Activated effector memory CD4-positive, alpha-beta T cell treated with anti-CD3 and anti-CD28 coated beads, Interleukin-2, amount 50 U/mL, for 16 hours (primary cell): ENCODE measurements at regions not wholly inside any gene's neighbourhood (a gene's known extent, or its start where the extent isn't known, plus 50 kb on each side); places are given as distances from the start of the nearest gene placed in this dataset.
"Not testable (repeated sequence)": the region's sequence is repeated elsewhere in the genome, so short reads cannot be mapped to it uniquely, and the experiment has no call there.

ENCODE experiments used
- DNase-seq: peaks from one replicate; pipeline ENCODE4 v3.0.0-alpha.2; 2020

GRCh38 chr7:149599636-149600206 is 102.1 kb upstream of the ZNF746 start:
- no peak for DNase-seq

DNA sequence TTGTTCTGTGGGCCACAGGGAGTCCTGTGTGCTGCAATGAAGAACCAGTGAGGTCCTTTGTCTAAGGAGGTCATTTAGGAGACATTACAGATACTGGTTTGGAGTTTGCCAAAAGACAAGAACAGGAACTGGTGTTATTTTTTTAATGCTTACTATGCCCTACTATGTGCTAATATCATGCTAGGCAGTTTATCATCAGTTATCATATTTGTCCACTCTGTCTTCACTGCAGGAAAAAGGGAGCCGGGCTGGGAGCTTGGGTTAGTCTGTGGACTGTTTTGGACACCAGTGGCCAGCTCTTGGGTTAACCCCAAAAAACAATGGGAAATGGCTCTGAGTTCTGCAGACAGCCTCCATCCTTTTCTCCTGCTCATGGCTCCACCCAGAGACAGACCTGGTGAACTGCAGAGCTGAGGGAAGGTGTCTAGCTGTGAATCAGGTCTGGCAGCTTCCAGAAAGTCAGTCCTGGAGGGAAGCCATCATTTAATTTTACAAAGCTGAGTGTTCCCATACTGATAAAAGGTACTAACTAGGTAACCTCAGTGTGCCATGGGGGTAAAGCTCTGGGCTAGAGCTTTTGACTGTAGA is 101.2 kb upstream of the ZNF746 start:
- no peak for DNase-seq

DNA sequence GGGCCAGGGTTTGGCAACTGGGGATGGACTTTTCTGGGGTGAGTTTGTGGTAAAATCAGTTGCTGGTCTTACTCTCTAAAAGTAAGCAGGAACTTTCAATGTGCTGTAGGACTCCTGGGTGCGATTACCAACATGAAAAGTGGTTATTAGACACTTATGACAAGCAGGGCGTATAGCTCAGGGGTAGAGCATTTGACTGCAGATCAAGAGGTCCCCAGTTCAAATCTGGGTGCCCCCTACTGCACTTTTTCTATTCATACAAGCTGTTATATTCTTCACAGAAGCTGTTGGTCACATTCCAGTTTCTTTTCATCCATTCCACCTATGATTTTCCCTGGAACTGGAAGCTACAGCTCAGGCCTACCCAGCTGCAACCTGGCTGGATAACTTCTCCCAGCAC is 100.2 kb upstream of the ZNF746 start:
- DNase-seq = not testable (repeated sequence)

- no peak for DNase-seq
Measured at GRCh38 chr7:149595541-149595940, 97.9 kb upstream of the ZNF746 start.

DNA sequence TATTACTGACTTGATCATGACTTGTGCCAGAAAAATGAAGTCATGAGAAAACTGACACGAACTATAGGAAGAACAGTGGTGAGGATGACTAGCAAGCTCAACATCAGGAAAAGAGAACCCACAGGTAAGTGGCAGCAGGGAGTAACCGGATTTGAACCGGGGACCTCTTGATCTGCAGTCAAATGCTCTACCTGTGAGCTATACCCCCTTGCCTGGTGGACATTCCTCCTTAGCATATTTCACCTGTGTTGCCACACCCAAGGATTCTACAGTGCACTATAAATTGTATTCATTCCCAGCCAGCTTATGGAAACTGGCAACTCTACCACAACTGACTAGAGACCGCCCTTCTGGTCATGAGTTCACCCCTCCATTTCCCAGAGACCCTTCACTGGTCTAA is 97.5 kb upstream of the ZNF746 start:
- DNase-seq = no peak

DNA sequence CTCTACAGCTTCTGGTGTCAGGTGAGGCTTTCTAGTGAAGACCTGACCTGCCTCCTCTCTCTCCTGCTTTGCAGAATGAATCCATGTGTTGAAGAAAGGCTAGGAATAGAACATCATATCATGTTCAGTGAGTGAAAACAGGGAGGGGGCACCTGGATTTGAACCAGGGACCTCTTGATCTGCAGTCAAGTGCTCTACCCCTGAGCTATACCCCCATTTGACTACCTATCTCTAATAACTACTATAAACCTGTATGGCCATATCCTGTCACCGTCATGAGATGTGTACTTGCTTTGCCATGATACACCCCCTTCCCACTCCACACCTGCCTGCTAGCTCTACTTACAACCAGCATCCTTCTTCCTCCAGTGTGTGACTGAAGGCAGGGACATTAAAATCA is 91.3 kb upstream of the ZNF746 start:
- no peak for DNase-seq

DNA sequence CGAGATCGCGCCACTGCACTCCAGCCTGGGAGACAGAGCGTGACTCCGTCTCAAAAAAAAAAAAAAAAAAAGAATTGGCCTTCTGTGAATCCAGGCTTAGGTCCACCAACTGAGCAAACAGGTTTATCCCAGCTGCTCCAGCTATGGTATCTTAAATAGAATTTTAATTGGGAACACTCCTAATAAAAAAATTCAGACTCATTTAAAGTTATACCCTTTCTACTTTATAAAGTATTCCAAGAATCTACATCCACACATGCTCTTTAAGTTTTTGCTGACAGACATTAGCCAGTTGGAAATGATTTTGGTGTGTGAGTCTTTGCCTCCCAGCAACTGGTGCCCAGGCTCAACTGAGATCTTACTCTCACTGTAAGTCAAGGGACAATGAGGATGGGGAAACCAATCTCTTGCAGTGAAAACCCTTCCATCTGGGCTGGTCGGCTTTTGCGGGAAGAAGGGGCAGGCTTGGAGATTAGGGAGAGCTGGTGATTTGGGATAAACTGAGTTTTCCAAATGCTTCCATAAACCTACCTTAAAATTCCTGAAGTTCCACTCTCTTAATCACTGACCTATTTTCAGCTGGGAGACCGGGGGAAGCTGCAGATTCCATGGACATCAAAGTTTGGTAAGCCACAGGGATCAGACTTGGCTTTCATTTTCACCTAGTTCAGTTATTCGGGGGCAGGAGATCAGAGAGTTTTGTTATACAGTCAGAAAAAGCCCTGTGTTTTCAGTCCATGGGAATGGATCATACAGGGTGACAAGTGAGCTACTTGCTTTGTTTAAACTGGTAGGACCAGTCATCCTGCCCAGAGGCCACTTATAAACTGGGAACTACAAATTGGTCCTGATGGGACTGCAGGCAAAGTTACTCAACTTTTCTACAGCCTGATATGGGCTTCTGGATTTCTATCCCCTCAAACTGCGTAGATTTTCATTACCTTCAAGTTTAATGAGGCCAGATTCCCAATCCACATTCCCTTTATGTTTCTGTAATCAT is 89.3 kb upstream of the ZNF746 start:
- DNase-seq = no peak

- DNase-seq = no peak
Measured at GRCh38 chr7:149584530-149584929, 86.9 kb upstream of the ZNF746 start.

DNA sequence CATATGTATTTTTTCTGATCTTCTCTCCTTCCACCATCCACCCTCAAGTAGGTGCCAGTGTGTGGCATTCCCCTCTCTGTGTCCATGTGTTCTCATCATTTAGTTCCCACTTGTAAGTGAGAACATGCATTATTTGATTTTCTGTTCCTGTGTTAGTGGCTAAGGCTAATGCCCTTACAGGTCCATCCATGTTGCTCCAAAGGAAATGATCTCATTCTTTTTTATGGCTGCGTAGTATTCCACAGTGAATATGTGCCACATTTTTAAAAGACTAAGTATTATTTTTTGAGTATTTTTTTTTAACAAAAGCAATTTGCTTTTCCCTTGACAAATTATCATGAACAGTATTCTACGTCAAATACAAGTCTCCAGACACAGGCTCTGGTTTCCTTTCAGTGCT is 86.4 kb upstream of the ZNF746 start:
- DNase-seq = no peak

GRCh38 chr7:149580328-149580727 is 82.7 kb upstream of the ZNF746 start:
- DNase-seq = no peak

DNA sequence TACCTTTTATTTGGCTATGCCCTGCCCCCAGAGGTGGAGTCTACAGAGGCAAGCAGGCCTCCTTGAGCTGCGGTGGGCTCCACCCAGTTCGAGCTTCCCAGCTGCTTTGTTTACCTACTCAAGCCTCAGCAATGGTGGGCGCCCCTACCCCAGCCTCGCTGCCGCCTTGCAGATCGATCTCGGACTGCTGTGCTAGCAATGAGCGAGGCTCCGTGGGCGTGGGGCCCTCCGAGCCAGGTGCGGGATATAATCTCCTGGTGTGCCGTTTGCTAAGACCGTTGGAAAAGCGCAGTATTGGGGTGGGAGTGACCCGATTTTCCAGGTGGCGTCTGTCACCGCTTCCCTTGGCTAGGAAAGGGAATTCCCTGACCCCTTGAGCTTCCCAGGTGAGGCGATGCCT is 81.8 kb upstream of the ZNF746 start:
- not testable (repeated sequence) for DNase-seq

DNA sequence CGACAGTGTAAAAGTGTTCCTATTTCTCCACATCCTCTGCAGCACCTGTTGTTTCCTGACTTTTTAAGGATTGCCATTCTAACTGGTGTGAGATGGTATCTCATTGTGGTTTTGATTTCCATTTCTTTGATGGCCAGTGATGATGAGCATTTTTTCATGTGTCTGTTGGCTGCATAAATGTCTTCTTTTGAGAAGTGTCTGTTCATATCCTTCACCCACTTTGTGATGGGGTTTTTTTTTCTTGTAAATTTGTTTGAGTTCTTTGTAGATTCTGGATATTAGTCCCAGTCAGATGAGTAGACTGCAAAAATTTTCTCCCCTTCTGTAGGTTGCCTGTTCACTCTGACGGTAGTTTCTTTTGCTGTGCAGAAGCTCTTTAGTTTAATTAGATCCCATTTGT is 76.8 kb upstream of the ZNF746 start:
- not testable (repeated sequence) for DNase-seq

GRCh38 chr7:149573519-149573918 is 75.9 kb upstream of the ZNF746 start:
- DNase-seq = no peak

GRCh38 chr7:149572920-149573319 is 75.3 kb upstream of the ZNF746 start:
- DNase-seq = not testable (repeated sequence)

DNA sequence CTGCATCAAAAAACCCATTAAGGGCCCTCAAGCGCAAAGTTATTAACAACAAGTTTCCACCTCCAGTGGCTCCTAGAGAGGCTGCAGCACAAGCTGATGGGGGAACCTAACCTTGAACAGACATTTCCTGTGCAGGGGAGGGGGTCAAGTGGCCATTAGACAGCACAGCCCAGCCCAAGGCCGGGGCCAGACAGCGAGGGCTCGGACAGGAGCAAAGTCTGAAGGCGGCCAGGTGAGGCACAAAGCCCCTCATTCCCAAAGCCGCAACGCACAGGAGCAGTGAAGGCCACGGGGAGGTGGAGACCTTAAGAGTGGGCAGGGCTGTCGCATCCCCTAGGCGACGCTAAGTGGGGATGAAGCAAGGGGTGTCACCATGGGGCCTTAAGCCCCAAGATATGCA is 73.2 kb upstream of the ZNF746 start:
- DNase-seq = no peak

DNA sequence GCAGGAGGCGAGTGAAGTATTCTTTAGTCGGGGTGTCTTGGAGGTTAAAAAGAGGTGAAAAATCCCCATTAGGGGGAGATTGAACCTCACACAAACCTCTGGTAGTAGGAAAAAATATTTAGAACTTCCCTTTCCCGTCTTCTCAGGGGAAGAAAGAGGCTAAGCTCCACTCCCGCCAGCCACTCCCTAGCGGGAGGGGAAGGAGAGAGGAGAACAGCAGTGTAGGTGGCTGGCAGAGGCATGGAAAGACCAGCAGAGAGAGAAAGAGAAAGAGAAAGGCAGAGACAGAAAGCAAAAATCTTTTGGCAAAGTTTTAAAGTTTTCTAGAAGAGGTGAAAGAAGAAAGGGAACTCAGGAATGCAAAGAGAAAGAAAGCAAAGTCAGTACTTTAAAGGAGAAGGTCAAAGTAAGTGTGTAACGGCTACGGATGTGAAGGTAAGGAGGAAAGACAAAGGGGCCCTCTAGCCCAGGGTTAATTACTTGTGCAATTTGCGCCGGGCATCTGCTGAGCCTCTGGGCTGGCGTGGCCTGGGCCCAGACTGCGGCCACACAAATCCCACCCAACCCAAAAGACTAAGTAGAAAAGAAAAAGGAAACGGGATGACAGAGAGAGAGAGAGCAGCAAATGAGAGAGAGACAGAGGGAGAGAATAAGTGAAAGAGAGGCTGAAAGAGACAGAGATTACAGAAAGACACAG is 72.3 kb upstream of the ZNF746 start:
- DNase-seq = no peak

DNA sequence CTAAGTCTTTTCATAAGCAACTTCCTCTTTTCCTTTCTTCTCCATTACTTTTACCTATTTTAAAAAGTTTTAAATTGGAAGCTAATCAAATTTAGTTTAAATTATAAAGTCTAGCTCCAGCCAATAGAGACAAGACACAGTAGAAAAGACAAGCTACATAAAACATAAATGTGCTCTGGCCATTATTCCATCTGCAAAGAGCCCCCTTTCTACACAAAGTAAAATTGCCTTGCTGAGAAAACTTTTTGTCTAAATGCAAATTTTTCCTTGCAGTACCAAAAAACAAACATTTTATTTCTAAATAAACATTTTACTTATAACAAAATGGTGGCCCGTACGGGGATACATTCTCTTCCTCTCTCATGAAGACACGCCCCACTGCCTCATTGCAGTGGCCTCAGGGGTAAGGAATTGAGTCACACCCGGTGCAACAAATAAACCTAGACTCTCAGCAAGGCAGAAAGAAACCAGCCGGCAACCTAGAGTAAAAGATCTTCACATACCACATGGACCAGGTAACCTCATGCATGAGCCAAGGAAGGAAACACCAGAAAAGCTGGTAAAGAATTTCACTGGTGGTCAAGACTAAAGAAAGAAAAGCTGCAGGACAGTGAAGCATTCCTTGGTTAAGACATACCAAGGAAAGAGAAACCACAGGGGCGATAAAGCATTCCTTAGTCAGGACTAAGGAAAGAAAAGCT is 71.6 kb upstream of the ZNF746 start:
- no peak for DNase-seq

GRCh38 chr7:149568218-149568617 is 70.6 kb upstream of the ZNF746 start:
- no peak for DNase-seq

DNA sequence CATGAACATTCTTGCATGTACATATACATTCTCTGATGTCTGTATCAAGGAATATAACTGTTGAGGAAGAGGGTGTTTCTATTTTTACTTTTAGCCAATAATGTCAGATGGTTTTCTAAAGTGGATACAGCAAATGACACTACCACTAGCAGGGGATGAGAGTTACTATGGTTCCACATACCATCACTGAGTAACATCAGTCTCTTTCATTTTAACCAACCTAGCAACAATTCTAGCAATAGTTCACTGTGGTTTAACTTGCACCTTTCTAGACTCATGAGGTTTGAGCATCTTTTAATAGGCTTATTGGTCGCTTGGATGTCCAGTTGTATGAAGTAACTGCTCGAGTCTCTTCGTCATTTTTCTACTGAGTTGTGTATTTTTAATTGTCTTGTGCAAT is 68.5 kb upstream of the ZNF746 start:
- no peak for DNase-seq

- DNase-seq = no peak
Measured at GRCh38 chr7:149565096-149565382, 67.4 kb upstream of the ZNF746 start.

DNA sequence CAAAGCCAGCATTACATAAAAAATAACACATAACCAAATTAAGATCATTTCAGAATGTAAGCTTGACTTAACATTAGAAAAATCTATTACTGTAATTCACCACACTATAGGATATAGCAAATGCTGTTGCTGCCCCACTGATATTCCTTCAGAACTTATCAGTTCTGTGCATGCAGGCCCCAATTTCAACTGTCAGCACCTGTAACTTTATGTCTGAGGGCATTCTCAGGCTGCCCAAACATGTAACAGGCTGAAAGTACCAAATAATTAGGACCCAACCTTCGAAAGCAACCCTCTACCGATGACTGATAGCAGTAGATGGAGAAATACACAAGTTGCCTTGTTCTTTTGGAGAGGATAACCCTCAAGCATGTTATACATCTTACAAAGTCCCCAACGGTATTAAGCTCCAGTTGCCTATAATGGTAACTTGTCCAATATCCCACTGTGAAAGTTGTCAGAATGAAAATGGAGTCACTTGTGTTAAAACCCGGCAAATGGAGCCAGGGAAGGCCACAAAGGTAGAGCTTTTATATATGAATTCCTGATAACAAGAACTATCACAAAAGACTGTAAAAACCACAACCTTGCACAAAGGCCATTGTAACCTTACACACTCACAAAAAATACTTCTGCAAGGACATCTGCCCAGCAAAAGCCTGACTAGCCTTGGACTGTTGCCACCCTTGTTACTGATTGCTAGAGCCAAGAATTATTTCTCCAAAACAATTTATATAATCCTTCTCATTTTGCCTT is 66.9 kb upstream of the ZNF746 start:
- DNase-seq = no peak

GRCh38 chr7:149562602-149563001 is 65.0 kb upstream of the ZNF746 start:
- DNase-seq = no peak
